Esophagus muscularis mucosa (tissue), 4 donors: ENCODE measurements at regions not wholly inside any gene's neighbourhood (a gene's known extent, or its start where the extent isn't known, plus 50 kb on each side); places are given as distances from the start of the nearest gene placed in this dataset.

Experiments
- EP300 ChIP-seq: sonication (generic); formaldehyde crosslinking; IDR thresholded peaks from one replicate; pipeline ENCODE4 v1.6.1; 2017; ENCODE audit warnings: antibody characterized with exemption
- POLR2A ChIP-seq: fragments of 450-650 bp; IDR thresholded peaks from one replicate; pipeline ENCODE4 v1.6.1; 2017; ENCODE audit warnings: antibody characterized with exemption, moderate library complexity, mild to moderate bottlenecking, low read depth
- TF ChIP-seq, protein P1 (sequence below), 3 experiments: fragments of 200-600 bp in 2 of 3; fragments of 450-650 bp in 1 of 3; sonication (generic) in 2 of 3; IDR thresholded peaks; one replicate each; pipeline ENCODE4 v1.5.1; 2017 to 2019; ENCODE audit warnings: antibody characterized with exemption in 3 of 3, mild to moderate bottlenecking in 2 of 3, moderate library complexity in 1 of 3

DNA sequence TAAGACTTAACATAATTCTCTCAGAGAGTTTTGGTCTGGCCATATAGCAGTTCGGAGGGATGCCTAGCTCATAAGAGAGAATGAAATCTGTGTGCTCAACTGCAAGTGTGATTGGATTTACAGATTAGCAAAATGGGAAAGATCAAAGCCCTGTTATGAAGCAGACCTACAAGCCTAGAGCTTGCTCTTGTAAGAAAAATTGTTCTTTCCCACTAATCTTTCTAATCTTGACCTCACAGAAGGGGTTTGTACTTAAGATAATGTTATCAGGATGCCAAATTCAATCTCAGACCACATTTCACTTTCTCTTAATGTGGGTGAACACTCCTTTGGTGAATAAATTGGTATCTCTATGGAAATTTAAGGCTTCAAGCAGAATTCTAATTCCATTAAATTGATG, 267.2 kb downstream of the RAB38 start:
- TF ChIP-seq POLR2A (no peak), EP300 (no peak)
- TF ChIP-seq, protein P1, sequence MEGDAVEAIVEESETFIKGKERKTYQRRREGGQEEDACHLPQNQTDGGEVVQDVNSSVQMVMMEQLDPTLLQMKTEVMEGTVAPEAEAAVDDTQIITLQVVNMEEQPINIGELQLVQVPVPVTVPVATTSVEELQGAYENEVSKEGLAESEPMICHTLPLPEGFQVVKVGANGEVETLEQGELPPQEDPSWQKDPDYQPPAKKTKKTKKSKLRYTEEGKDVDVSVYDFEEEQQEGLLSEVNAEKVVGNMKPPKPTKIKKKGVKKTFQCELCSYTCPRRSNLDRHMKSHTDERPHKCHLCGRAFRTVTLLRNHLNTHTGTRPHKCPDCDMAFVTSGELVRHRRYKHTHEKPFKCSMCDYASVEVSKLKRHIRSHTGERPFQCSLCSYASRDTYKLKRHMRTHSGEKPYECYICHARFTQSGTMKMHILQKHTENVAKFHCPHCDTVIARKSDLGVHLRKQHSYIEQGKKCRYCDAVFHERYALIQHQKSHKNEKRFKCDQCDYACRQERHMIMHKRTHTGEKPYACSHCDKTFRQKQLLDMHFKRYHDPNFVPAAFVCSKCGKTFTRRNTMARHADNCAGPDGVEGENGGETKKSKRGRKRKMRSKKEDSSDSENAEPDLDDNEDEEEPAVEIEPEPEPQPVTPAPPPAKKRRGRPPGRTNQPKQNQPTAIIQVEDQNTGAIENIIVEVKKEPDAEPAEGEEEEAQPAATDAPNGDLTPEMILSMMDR (IDR thresholded peaks at IDR 0.05): no peak
